B cell (primary cell): ENCODE measurements at regions not wholly inside any gene's neighbourhood (a gene's known extent, or its start where the extent isn't known, plus 50 kb on each side); places are given as distances from the start of the nearest gene placed in this dataset.
"Not testable (repeated sequence)": the region's sequence is repeated elsewhere in the genome, so short reads cannot be mapped to it uniquely, and the experiment has no call there.

Experiments
- ATAC-seq: fragments of 200-7000 bp; cut with Tn5 transposase; one replicate; pipeline ENCODE4 v1.10.0; 2021; ENCODE audit warnings: low read depth, mild to moderate bottlenecking, moderate number of reproducible peaks, moderate library complexity
- CTCF ChIA-PET: fragments of 350-600 bp; sonication (Branson Sonifier 250); formaldehyde crosslinking; loops from one replicate; lab custom pipeline; 2021; ENCODE audit warnings: antibody characterized with exemption, inconsistent platforms; lab: Charles Lee
- POLR2A ChIA-PET: fragments of 350-600 bp; sonication (Branson Sonifier 250); formaldehyde crosslinking; loops from one replicate; lab custom pipeline; 2021; ENCODE audit warnings: antibody characterized with exemption; lab: Charles Lee
- DNase-seq: peaks from one replicate; pipeline ENCODE4 v3.0.0; 2013
- H2AFZ ChIP-seq: 2 replicates; pipeline ENCODE4 v1.6.1; 2012; ENCODE audit warnings: mild to moderate bottlenecking, low read depth, low read length; ENCODE audit not compliant: insufficient read depth, poor library complexity, severe bottlenecking
- H3K27ac ChIP-seq, 2 donors: 1 replicate in 1 of 2; 2 replicates in 1 of 2; pipeline ENCODE4 v1.5.1; 2012 to 2013; ENCODE audit warnings: low read length in 2 of 2, mild to moderate bottlenecking in 2 of 2, moderate library complexity in 1 of 2
- H3K27me3 ChIP-seq, 4 experiments: fragments of 200-600 bp in 1 of 4; sonication (generic) in 1 of 4; replicated peaks in 1 of 4; 1 replicate in 2 of 4; 2 replicates in 2 of 4; pipeline versions ENCODE4 v1.6.1 to v1.7.0; 2013 to 2016; ENCODE audit warnings: low read length in 3 of 4, mild to moderate bottlenecking in 2 of 4, mixed read lengths in 1 of 4, moderate library complexity in 1 of 4; ENCODE audit not compliant: insufficient read depth in 4 of 4, control insufficient read depth in 3 of 4; ENCODE audit errors: control extremely low read depth in 1 of 4
- H3K36me3 ChIP-seq, 2 experiments: replicated peaks in 1 of 2; 1 replicate in 1 of 2; 2 replicates in 1 of 2; pipeline versions ENCODE4 v1.6.1 to v1.7.1; 2013; ENCODE audit warnings: low read length in 1 of 2; ENCODE audit not compliant: insufficient read depth in 2 of 2, control insufficient read depth in 1 of 2; ENCODE audit errors: control extremely low read depth in 1 of 2, extremely low read depth in 1 of 2
- H3K4me1 ChIP-seq, 2 donors: fragments of 200-600 bp in 1 of 2; sonication (generic) in 1 of 2; 1 replicate in 1 of 2; 2 replicates in 1 of 2; pipeline versions ENCODE4 v1.5.1 to v1.6.1; 2013 to 2017; ENCODE audit warnings: low read length in 2 of 2; ENCODE audit not compliant: control insufficient read depth in 2 of 2, insufficient read depth in 2 of 2
- H3K4me2 ChIP-seq: replicated peaks from 2 replicates; pipeline ENCODE3; 2012; ENCODE audit warnings: mild to moderate bottlenecking, low read depth, low read length; ENCODE audit not compliant: poor library complexity, severe bottlenecking
- H3K4me3 ChIP-seq, 5 experiments: fragments of 200-600 bp in 1 of 5; sonication (generic) in 1 of 5; 1 replicate in 3 of 5; 2 replicates in 2 of 5; pipeline versions ENCODE4 v1.5.1 to v1.7.0; 2011 to 2016; ENCODE audit warnings: low read length in 4 of 5, mild to moderate bottlenecking in 4 of 5, low read depth in 2 of 5, control low read depth in 1 of 5, moderate library complexity in 1 of 5; ENCODE audit not compliant: insufficient read depth in 1 of 5; ENCODE audit errors: control extremely low read depth in 1 of 5, extremely low read depth in 1 of 5
- H3K79me2 ChIP-seq: fragments of 200-600 bp; sonication (generic); one replicate; pipeline ENCODE4 v1.6.0; 2016; ENCODE audit warnings: low read length; ENCODE audit not compliant: control insufficient read depth, insufficient read depth
- H3K9ac ChIP-seq: fragments of 200-600 bp; sonication (generic); 2 replicates; pipeline ENCODE4 v1.6.1; 2017; ENCODE audit warnings: mild to moderate bottlenecking, low read length, moderate library complexity
- H3K9me3 ChIP-seq, 3 donors: one replicate each; pipeline versions ENCODE4 v1.6.1 to v1.7.1; 2013; ENCODE audit warnings: low read length in 2 of 3; ENCODE audit not compliant: control insufficient read depth in 2 of 3, insufficient read depth in 1 of 3; ENCODE audit errors: control extremely low read depth in 1 of 3
- H4K20me1 ChIP-seq: 2 replicates; pipeline ENCODE4 v1.6.0; 2012; ENCODE audit warnings: mild to moderate bottlenecking, low read length; ENCODE audit not compliant: insufficient read depth, control insufficient read depth, poor library complexity, severe bottlenecking
- H3K27ac Mint-ChIP-seq: one replicate; pipeline ENCODE4 v1.8.0; 2021; ENCODE audit warnings: mixed read lengths
- H3K27me3 Mint-ChIP-seq: one replicate; pipeline ENCODE4 v1.8.0; 2021; ENCODE audit warnings: mixed read lengths
- H3K4me1 Mint-ChIP-seq: one replicate; pipeline ENCODE4 v1.8.0; 2021; ENCODE audit warnings: mixed read lengths
- H3K4me3 Mint-ChIP-seq: one replicate; pipeline ENCODE4 v1.8.0; 2021; ENCODE audit warnings: mixed read lengths
- H3K9me3 Mint-ChIP-seq: one replicate; pipeline ENCODE4 v1.8.0; 2022; ENCODE audit warnings: mixed read lengths; ENCODE audit not compliant: insufficient read depth
- EZH2 ChIP-seq: IDR thresholded peaks from 2 replicates; pipeline ENCODE4 v1.6.1; 2012; ENCODE audit warnings: borderline replicate concordance, low read depth, mild to moderate bottlenecking, moderate library complexity, low read length; ENCODE audit not compliant: insufficient read depth, poor library complexity, severe bottlenecking
- WGBS: methylation state at CpG from one replicate; pipeline ENCODE4 v1.1.5; 2013; ENCODE audit warnings: missing lambda C conversion rate; ENCODE audit not compliant: insufficient coverage; 5-methylcytosine and 5-hydroxymethylcytosine counted together
- intact Hi-C: fragments of 100-400 bp; cut with micrococcal nuclease; formaldehyde crosslinking; loops from one replicate; pipeline ENCODE4 v1.10.0; 2022
- TF ChIP-seq, protein P1 (sequence below): fragments of 200-600 bp; IDR thresholded peaks from one replicate; pipeline ENCODE4 v1.8.0; 2022; ENCODE audit warnings: antibody characterized with exemption, mild to moderate bottlenecking

DNA sequence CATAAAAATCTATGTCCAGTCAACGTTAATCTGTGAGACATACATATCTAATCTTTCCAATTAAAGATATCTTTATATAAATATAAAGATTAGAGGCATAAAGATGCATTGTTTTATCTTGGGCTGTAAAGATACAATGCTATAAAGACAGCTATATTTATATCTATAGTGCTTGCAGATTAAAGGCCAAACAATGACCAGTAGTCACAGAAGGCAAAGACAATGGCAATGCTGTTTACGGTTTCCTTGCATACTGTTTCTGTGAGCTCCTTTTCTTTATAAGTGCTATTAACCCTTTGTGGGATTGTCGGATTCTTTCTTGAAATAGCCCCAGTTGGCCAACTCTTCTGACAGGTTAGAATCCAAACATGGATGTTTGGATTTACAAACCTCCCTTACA is 85.5 kb upstream of the SALL1 start:
- Histone ChIP-seq H3K79me2 (no peaks in the 10 kb centered on the region), H3K27me3 (no peaks in the 10 kb centered on the region), H4K20me1 (no peaks in the 10 kb centered on the region), H3K27ac (no peak overlapping the region), H3K4me3 (no peak overlapping the region), H3K9ac (no peak overlapping the region), H3K36me3 (no peaks in the 10 kb centered on the region), H2AFZ (no peak overlapping the region), H3K4me2 (no peak overlapping the region), H3K4me1 (no peaks in the 10 kb centered on the region), H3K9me3 (peaks cover 0 to 21% (median 0%) of the 10 kb centered on the region in 3 donors)
- no peak overlapping the region for H3K4me3 Mint-ChIP-seq
- intact Hi-C loops = no loop called here
- TF ChIP-seq, protein P1, sequence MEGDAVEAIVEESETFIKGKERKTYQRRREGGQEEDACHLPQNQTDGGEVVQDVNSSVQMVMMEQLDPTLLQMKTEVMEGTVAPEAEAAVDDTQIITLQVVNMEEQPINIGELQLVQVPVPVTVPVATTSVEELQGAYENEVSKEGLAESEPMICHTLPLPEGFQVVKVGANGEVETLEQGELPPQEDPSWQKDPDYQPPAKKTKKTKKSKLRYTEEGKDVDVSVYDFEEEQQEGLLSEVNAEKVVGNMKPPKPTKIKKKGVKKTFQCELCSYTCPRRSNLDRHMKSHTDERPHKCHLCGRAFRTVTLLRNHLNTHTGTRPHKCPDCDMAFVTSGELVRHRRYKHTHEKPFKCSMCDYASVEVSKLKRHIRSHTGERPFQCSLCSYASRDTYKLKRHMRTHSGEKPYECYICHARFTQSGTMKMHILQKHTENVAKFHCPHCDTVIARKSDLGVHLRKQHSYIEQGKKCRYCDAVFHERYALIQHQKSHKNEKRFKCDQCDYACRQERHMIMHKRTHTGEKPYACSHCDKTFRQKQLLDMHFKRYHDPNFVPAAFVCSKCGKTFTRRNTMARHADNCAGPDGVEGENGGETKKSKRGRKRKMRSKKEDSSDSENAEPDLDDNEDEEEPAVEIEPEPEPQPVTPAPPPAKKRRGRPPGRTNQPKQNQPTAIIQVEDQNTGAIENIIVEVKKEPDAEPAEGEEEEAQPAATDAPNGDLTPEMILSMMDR = no peak
- TF ChIP-seq EZH2 = no peak
- peaks cover 7% of the 10 kb centered on the region for H3K9me3 Mint-ChIP-seq
- DNase-seq = no peak
- no peaks in the 10 kb centered on the region for H3K4me1 Mint-ChIP-seq
- no peaks in the 10 kb centered on the region for H3K27me3 Mint-ChIP-seq
- no peak overlapping the region for H3K27ac Mint-ChIP-seq
- ATAC-seq = no peak
- WGBS = 25% methylated on average over 2 of the region's 3 CpGs
- ChIA-PET POLR2A (no interaction called here), CTCF (no interaction called here)

GRCh38 chr16:51231702-51232101 is 80.6 kb upstream of the SALL1 start:
- ATAC-seq (no peak), DNase-seq (no peak)
- H3K4me2 ChIP-seq = no peak overlapping the region
- WGBS = no CpG with 5 or more reads among the region's 4 CpGs
- intact Hi-C loops = no loop called here
- no peak overlapping the region for H2AFZ ChIP-seq
- H3K9me3 ChIP-seq = peaks cover 0 to 12% (median 0%) of the 10 kb centered on the region in 3 donors
- no peaks in the 10 kb centered on the region for H3K79me2 ChIP-seq
- Mint-ChIP-seq H3K4me3 (no peak overlapping the region), H3K4me1 (no peaks in the 10 kb centered on the region), H3K9me3 (no peaks in the 10 kb centered on the region), H3K27ac (no peak overlapping the region), H3K27me3 (no peaks in the 10 kb centered on the region)
- H3K4me1 ChIP-seq = no peaks in the 10 kb centered on the region
- H4K20me1 ChIP-seq = no peaks in the 10 kb centered on the region
- H3K4me3 ChIP-seq = no peak overlapping the region
- no peak overlapping the region for H3K27ac ChIP-seq
- POLR2A ChIA-PET = no interaction called here
- no peak overlapping the region for H3K9ac ChIP-seq
- H3K36me3 ChIP-seq = no peaks in the 10 kb centered on the region
- TF ChIP-seq, protein P1 = no peak
- no peak for TF ChIP-seq EZH2
- CTCF ChIA-PET = no interaction called here
- H3K27me3 ChIP-seq = no peaks in the 10 kb centered on the region

DNA sequence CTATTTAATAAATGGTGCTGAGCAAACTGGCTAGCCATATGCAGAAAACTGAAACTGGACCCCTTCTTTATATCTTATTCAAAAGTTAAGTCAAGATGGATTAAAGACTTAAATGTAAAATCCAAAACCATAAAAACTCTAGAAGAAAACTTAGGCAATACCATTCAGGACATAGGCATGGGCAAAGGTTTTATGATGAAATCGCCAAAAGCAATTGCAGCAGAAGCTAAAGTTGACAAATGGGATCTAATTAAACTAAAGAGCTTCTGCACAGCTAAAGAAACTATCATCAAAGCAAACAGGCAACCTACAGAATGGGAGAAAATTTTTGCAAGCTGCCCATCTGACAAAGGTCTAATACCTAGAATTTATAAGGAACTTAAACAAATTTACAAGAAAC is 79.0 kb upstream of the SALL1 start:
- H3K27me3 ChIP-seq, intact Hi-C loops, H3K4me3 Mint-ChIP-seq, POLR2A ChIA-PET, H3K9me3 Mint-ChIP-seq, H3K4me1 Mint-ChIP-seq, H3K9ac ChIP-seq, H2AFZ ChIP-seq, ATAC-seq, H3K79me2 ChIP-seq, CTCF ChIA-PET, H3K27ac Mint-ChIP-seq, H3K36me3 ChIP-seq, H4K20me1 ChIP-seq, H3K4me3 ChIP-seq, H3K27ac ChIP-seq, H3K4me1 ChIP-seq, DNase-seq, H3K27me3 Mint-ChIP-seq, H3K4me2 ChIP-seq: not testable (repeated sequence)
- peaks cover 0 to 12% (median 0%) of the 10 kb centered on the region in 3 donors for H3K9me3 ChIP-seq
- no CpG with 5 or more reads among the region's 1 CpG for WGBS
